ENCODE measurements at regions not wholly inside any gene's neighbourhood (a gene's known extent, or its start where the extent isn't known, plus 50 kb on each side); places are given as distances from the start of the nearest gene placed in this dataset.

GRCh38 chr5:60540856-60541805, 158.8 kb downstream of the DEPDC1B start:
- H3K4me3 Mint-ChIP-seq: no peak overlapping the region
- no peak overlapping the region for H3K4ac ChIP-seq (ENCODE audit: low read depth, low read length)
- H3K18ac ChIP-seq (ENCODE audit: insufficient read length, low read depth, low read length): no peak overlapping the region
- H3K4me2 ChIP-seq (ENCODE audit: insufficient read depth, insufficient read length, low read length): no peak overlapping the region
- H3K27ac Mint-ChIP-seq: peak overlapping the region in 2 of 3 experiments; percentile 6 to 47; a peak in 2 of 7 replicates
- no peaks in the 10 kb centered on the region for H3K9me3 Mint-ChIP-seq
- no peak for DNase-seq
- no peak overlapping the region for H3K23ac ChIP-seq (ENCODE audit: insufficient read length, low read depth, low read length)
- H3K9me3 ChIP-seq (ENCODE audit: control insufficient read depth, low read depth, low read length): no peaks in the 10 kb centered on the region
- H4K5ac ChIP-seq (ENCODE audit: insufficient read length, low read depth, low read length): no peak overlapping the region
- no peaks in the 10 kb centered on the region for H3K79me2 ChIP-seq (ENCODE audit: insufficient read depth, low read length)
- peaks cover 2% of the 10 kb centered on the region; the same call in 1 of the 2 replicates for H3K4me1 ChIP-seq (ENCODE audit: insufficient read depth, low read length)
- H2BK15ac ChIP-seq (ENCODE audit: low read depth, low read length): no peak overlapping the region
- no peaks in the 10 kb centered on the region for H3K36me3 Mint-ChIP-seq (ENCODE audit: insufficient read depth in 1 of 3, low read depth in 3 of 3)
- H3K27me3 Mint-ChIP-seq (ENCODE audit: low read depth): no peaks in the 10 kb centered on the region
- peaks cover 19 to 28% of the 10 kb centered on the region in 2 experiments for H3K4me1 Mint-ChIP-seq
- H2AFZ ChIP-seq (ENCODE audit: low read length): no peak overlapping the region
- H3K9ac ChIP-seq (ENCODE audit: extremely low read depth, insufficient read length, low read length): no peak overlapping the region
- H2BK5ac ChIP-seq (ENCODE audit: insufficient read length, low read length): no peak overlapping the region
- no peak overlapping the region for H4K8ac ChIP-seq (replicated peaks; ENCODE audit: insufficient read length, low read depth, low read length)
- H2AK5ac ChIP-seq (ENCODE audit: insufficient read length, low read length): no peak overlapping the region
- H3K56ac ChIP-seq (ENCODE audit: insufficient read length, low read depth, low read length): no peak overlapping the region
- no peak overlapping the region for H4K91ac ChIP-seq (ENCODE audit: insufficient read length, low read depth, low read length)
- no peaks in the 10 kb centered on the region for H4K20me1 ChIP-seq (ENCODE audit: control insufficient read depth, insufficient read depth, insufficient read length)
- no peaks in the 10 kb centered on the region for H3K23me2 ChIP-seq (ENCODE audit: insufficient read length, low read depth, low read length, poor library complexity, severe bottlenecking)
- H3K27ac ChIP-seq (ENCODE audit: insufficient read length, low read depth, low read length): no peak overlapping the region
- no peaks in the 10 kb centered on the region for H3K27me3 ChIP-seq (ENCODE audit: insufficient read depth, low read length)
- no peak overlapping the region for H3K14ac ChIP-seq (ENCODE audit: insufficient read depth, low read length)
- no peak overlapping the region for H3T11ph ChIP-seq (ENCODE audit: low read length)
- no CpG with 5 or more reads among the region's 5 CpGs for WGBS (ENCODE audit: extremely low coverage, insufficient read length, low lambda C conversion rate)
- H3K79me1 ChIP-seq (ENCODE audit: insufficient read depth, low read depth, low read length, poor library complexity, severe bottlenecking): no peaks in the 10 kb centered on the region
- no peak overlapping the region for H2BK20ac ChIP-seq (ENCODE audit: low read depth, low read length, poor library complexity, severe bottlenecking)
- no peak for TF ChIP-seq CTCF (conservative IDR thresholded peaks at IDR 0.05)
- no peak overlapping the region for H2BK12ac ChIP-seq (ENCODE audit: insufficient read length, low read depth, low read length)
- H2BK120ac ChIP-seq (ENCODE audit: low read depth, low read length, poor library complexity, severe bottlenecking): no peak overlapping the region

All from H9 (cell line).